ENCODE measurements at regions not wholly inside any gene's neighbourhood (a gene's known extent, or its start where the extent isn't known, plus 50 kb on each side); places are given as distances from the start of the nearest gene placed in this dataset.

GRCh38 chr12:88318726-88319125, 176.6 kb downstream of the TMTC3 start:
- H3K27me3 Mint-ChIP-seq = no peaks in the 10 kb centered on the region
- peaks cover 2% of the 10 kb centered on the region for H3K4me1 Mint-ChIP-seq (ENCODE audit: low read depth)
- peaks cover 1% of the 10 kb centered on the region for H3K36me3 Mint-ChIP-seq (ENCODE audit: insufficient read depth)
- no peak for DNase-seq (ENCODE audit: low spot score, unreplicated experiment)
- no peak overlapping the region for H3K4me3 Mint-ChIP-seq (ENCODE audit: low read depth)
- peaks cover 5% of the 10 kb centered on the region for H3K9me3 Mint-ChIP-seq (ENCODE audit: low read depth)
- no peak overlapping the region for H3K27ac Mint-ChIP-seq
- TF ChIP-seq CTCF (IDR thresholded peaks at IDR 0.05; ENCODE audit: unreplicated experiment) = no peak

- peak overlapping the region; percentile 60 for H3K27ac Mint-ChIP-seq
- DNase-seq (ENCODE audit: low spot score, unreplicated experiment) = no peak
- TF ChIP-seq CTCF (IDR thresholded peaks at IDR 0.05; ENCODE audit: unreplicated experiment) = no peak
- H3K27me3 Mint-ChIP-seq = no peaks in the 10 kb centered on the region
- no peaks in the 10 kb centered on the region for H3K36me3 Mint-ChIP-seq (ENCODE audit: insufficient read depth)
- no peaks in the 10 kb centered on the region for H3K4me1 Mint-ChIP-seq (ENCODE audit: low read depth)
- peaks cover 3% of the 10 kb centered on the region for H3K9me3 Mint-ChIP-seq (ENCODE audit: low read depth)
- H3K4me3 Mint-ChIP-seq (ENCODE audit: low read depth) = no peak overlapping the region
Observed at GRCh38 chr12:88325076-88325815, 183.1 kb downstream of the TMTC3 start.

- Mint-ChIP-seq H3K27ac (no peak overlapping the region), H3K36me3 (ENCODE audit: insufficient read depth) (no peaks in the 10 kb centered on the region), H3K27me3 (no peaks in the 10 kb centered on the region), H3K4me1 (ENCODE audit: low read depth) (no peaks in the 10 kb centered on the region), H3K4me3 (ENCODE audit: low read depth) (no peak overlapping the region), H3K9me3 (ENCODE audit: low read depth) (peaks cover 3% of the 10 kb centered on the region)
- TF ChIP-seq CTCF (IDR thresholded peaks at IDR 0.05; ENCODE audit: unreplicated experiment) = no peak
- DNase-seq (ENCODE audit: low spot score, unreplicated experiment) = no peak
Observed at GRCh38 chr12:88325816-88326189, 183.7 kb downstream of the TMTC3 start.

- Mint-ChIP-seq H3K27me3 (no peaks in the 10 kb centered on the region), H3K4me1 (ENCODE audit: low read depth) (no peaks in the 10 kb centered on the region), H3K36me3 (ENCODE audit: insufficient read depth) (peaks cover 2% of the 10 kb centered on the region), H3K9me3 (ENCODE audit: low read depth) (peaks cover 3% of the 10 kb centered on the region), H3K4me3 (ENCODE audit: low read depth) (no peak overlapping the region), H3K27ac (no peak overlapping the region)
- TF ChIP-seq CTCF (IDR thresholded peaks at IDR 0.05; ENCODE audit: unreplicated experiment) = no peak
- DNase-seq (ENCODE audit: low spot score, unreplicated experiment) = no peak
Observed at GRCh38 chr12:88327276-88327675, 185.2 kb downstream of the TMTC3 start.

GRCh38 chr12:88328090-88328489, 186.0 kb downstream of the TMTC3 start:
- H3K9me3 Mint-ChIP-seq (ENCODE audit: low read depth) = peaks cover 3% of the 10 kb centered on the region
- no peaks in the 10 kb centered on the region for H3K4me1 Mint-ChIP-seq (ENCODE audit: low read depth)
- H3K4me3 Mint-ChIP-seq (ENCODE audit: low read depth) = no peak overlapping the region
- peaks cover 2% of the 10 kb centered on the region for H3K36me3 Mint-ChIP-seq (ENCODE audit: insufficient read depth)
- no peak for DNase-seq (ENCODE audit: low spot score, unreplicated experiment)
- no peaks in the 10 kb centered on the region for H3K27me3 Mint-ChIP-seq
- TF ChIP-seq CTCF (IDR thresholded peaks at IDR 0.05; ENCODE audit: unreplicated experiment) = no peak
- H3K27ac Mint-ChIP-seq = no peak overlapping the region
